B cell (primary cell): ENCODE measurements at regions not wholly inside any gene's neighbourhood (a gene's known extent, or its start where the extent isn't known, plus 50 kb on each side); places are given as distances from the start of the nearest gene placed in this dataset.

ENCODE experiments used
- ATAC-seq: fragments of 200-7000 bp; cut with Tn5 transposase; one replicate; pipeline ENCODE4 v1.10.0; 2021; ENCODE audit warnings: low read depth, mild to moderate bottlenecking, moderate number of reproducible peaks, moderate library complexity
- CTCF ChIA-PET: fragments of 350-600 bp; sonication (Branson Sonifier 250); formaldehyde crosslinking; loops from one replicate; lab custom pipeline; 2021; ENCODE audit warnings: antibody characterized with exemption, inconsistent platforms; lab: Charles Lee
- POLR2A ChIA-PET: fragments of 350-600 bp; sonication (Branson Sonifier 250); formaldehyde crosslinking; loops from one replicate; lab custom pipeline; 2021; ENCODE audit warnings: antibody characterized with exemption; lab: Charles Lee
- DNase-seq: peaks from one replicate; pipeline ENCODE4 v3.0.0; 2013
- H2AFZ ChIP-seq: 2 replicates; pipeline ENCODE4 v1.6.1; 2012; ENCODE audit warnings: mild to moderate bottlenecking, low read depth, low read length; ENCODE audit not compliant: insufficient read depth, poor library complexity, severe bottlenecking
- H3K27ac ChIP-seq, 2 donors: 1 replicate in 1 of 2; 2 replicates in 1 of 2; pipeline ENCODE4 v1.5.1; 2012 to 2013; ENCODE audit warnings: low read length in 2 of 2, mild to moderate bottlenecking in 2 of 2, moderate library complexity in 1 of 2
- H3K27me3 ChIP-seq, 4 experiments: fragments of 200-600 bp in 1 of 4; sonication (generic) in 1 of 4; replicated peaks in 1 of 4; 1 replicate in 2 of 4; 2 replicates in 2 of 4; pipeline versions ENCODE4 v1.6.1 to v1.7.0; 2013 to 2016; ENCODE audit warnings: low read length in 3 of 4, mild to moderate bottlenecking in 2 of 4, mixed read lengths in 1 of 4, moderate library complexity in 1 of 4; ENCODE audit not compliant: insufficient read depth in 4 of 4, control insufficient read depth in 3 of 4; ENCODE audit errors: control extremely low read depth in 1 of 4
- H3K36me3 ChIP-seq, 2 experiments: replicated peaks in 1 of 2; 1 replicate in 1 of 2; 2 replicates in 1 of 2; pipeline versions ENCODE4 v1.6.1 to v1.7.1; 2013; ENCODE audit warnings: low read length in 1 of 2; ENCODE audit not compliant: insufficient read depth in 2 of 2, control insufficient read depth in 1 of 2; ENCODE audit errors: control extremely low read depth in 1 of 2, extremely low read depth in 1 of 2
- H3K4me1 ChIP-seq, 2 donors: fragments of 200-600 bp in 1 of 2; sonication (generic) in 1 of 2; 1 replicate in 1 of 2; 2 replicates in 1 of 2; pipeline versions ENCODE4 v1.5.1 to v1.6.1; 2013 to 2017; ENCODE audit warnings: low read length in 2 of 2; ENCODE audit not compliant: control insufficient read depth in 2 of 2, insufficient read depth in 2 of 2
- H3K4me2 ChIP-seq: replicated peaks from 2 replicates; pipeline ENCODE3; 2012; ENCODE audit warnings: mild to moderate bottlenecking, low read depth, low read length; ENCODE audit not compliant: poor library complexity, severe bottlenecking
- H3K4me3 ChIP-seq, 5 experiments: fragments of 200-600 bp in 1 of 5; sonication (generic) in 1 of 5; 1 replicate in 3 of 5; 2 replicates in 2 of 5; pipeline versions ENCODE4 v1.5.1 to v1.7.0; 2011 to 2016; ENCODE audit warnings: low read length in 4 of 5, mild to moderate bottlenecking in 4 of 5, low read depth in 2 of 5, control low read depth in 1 of 5, moderate library complexity in 1 of 5; ENCODE audit not compliant: insufficient read depth in 1 of 5; ENCODE audit errors: control extremely low read depth in 1 of 5, extremely low read depth in 1 of 5
- H3K79me2 ChIP-seq: fragments of 200-600 bp; sonication (generic); one replicate; pipeline ENCODE4 v1.6.0; 2016; ENCODE audit warnings: low read length; ENCODE audit not compliant: control insufficient read depth, insufficient read depth
- H3K9ac ChIP-seq: fragments of 200-600 bp; sonication (generic); 2 replicates; pipeline ENCODE4 v1.6.1; 2017; ENCODE audit warnings: mild to moderate bottlenecking, low read length, moderate library complexity
- H3K9me3 ChIP-seq, 3 donors: one replicate each; pipeline versions ENCODE4 v1.6.1 to v1.7.1; 2013; ENCODE audit warnings: low read length in 2 of 3; ENCODE audit not compliant: control insufficient read depth in 2 of 3, insufficient read depth in 1 of 3; ENCODE audit errors: control extremely low read depth in 1 of 3
- H4K20me1 ChIP-seq: 2 replicates; pipeline ENCODE4 v1.6.0; 2012; ENCODE audit warnings: mild to moderate bottlenecking, low read length; ENCODE audit not compliant: insufficient read depth, control insufficient read depth, poor library complexity, severe bottlenecking
- H3K27ac Mint-ChIP-seq: one replicate; pipeline ENCODE4 v1.8.0; 2021; ENCODE audit warnings: mixed read lengths
- H3K27me3 Mint-ChIP-seq: one replicate; pipeline ENCODE4 v1.8.0; 2021; ENCODE audit warnings: mixed read lengths
- H3K4me1 Mint-ChIP-seq: one replicate; pipeline ENCODE4 v1.8.0; 2021; ENCODE audit warnings: mixed read lengths
- H3K4me3 Mint-ChIP-seq: one replicate; pipeline ENCODE4 v1.8.0; 2021; ENCODE audit warnings: mixed read lengths
- H3K9me3 Mint-ChIP-seq: one replicate; pipeline ENCODE4 v1.8.0; 2022; ENCODE audit warnings: mixed read lengths; ENCODE audit not compliant: insufficient read depth
- CTCF ChIP-seq: fragments of 200-600 bp; IDR thresholded peaks from one replicate; pipeline ENCODE4 v1.8.0; 2022; ENCODE audit warnings: antibody characterized with exemption, mild to moderate bottlenecking
- EZH2 ChIP-seq: IDR thresholded peaks from 2 replicates; pipeline ENCODE4 v1.6.1; 2012; ENCODE audit warnings: borderline replicate concordance, low read depth, mild to moderate bottlenecking, moderate library complexity, low read length; ENCODE audit not compliant: insufficient read depth, poor library complexity, severe bottlenecking
- WGBS: methylation state at CpG from one replicate; pipeline ENCODE4 v1.1.5; 2013; ENCODE audit warnings: missing lambda C conversion rate; ENCODE audit not compliant: insufficient coverage; 5-methylcytosine and 5-hydroxymethylcytosine counted together
- intact Hi-C: fragments of 100-400 bp; cut with micrococcal nuclease; formaldehyde crosslinking; loops from one replicate; pipeline ENCODE4 v1.10.0; 2022

- no peak overlapping the region for H3K27ac Mint-ChIP-seq
Measured at GRCh38 chr14:40398981-40399380, 966.7 kb upstream of the FBXO33 start.

DNA sequence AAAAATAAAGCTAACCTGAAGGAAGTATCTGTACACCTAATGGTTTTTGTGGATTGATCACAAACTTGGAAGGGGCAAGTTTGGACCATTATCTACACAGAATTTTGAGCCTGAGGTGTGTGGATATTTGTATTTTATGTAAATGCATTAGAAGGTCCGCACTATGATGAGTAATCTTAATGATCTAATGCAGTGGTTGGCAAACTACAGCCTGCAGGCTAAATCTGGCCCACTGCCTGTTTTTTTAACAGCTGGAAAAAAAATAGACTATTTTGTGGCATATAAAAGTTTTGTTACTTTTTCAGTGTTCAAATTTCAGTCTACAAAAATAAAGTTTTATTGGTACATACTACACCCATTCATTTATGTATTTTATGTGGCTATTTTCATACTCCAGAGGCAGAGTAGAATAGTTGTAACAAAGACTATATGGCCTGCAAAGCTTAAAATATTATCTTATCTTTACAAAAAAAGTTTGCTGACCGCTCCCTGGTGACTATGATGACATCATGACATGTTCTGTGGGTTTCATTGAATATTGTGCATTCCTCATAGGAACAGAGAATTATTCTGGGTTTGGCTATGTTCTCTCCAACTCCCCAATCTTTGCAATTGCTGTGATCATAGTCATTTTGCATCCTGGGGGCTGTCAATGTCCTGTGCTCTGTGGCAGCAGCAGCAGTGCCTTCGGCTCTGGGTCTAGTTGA, 962.6 kb upstream of the FBXO33 start:
- Mint-ChIP-seq H3K27ac (no peak overlapping the region), H3K9me3 (no peaks in the 10 kb centered on the region), H3K4me3 (no peak overlapping the region), H3K4me1 (no peaks in the 10 kb centered on the region), H3K27me3 (no peaks in the 10 kb centered on the region)
- H3K4me2 ChIP-seq = no peak overlapping the region
- H3K9me3 ChIP-seq = no peaks in the 10 kb centered on the region
- DNase-seq (no peak), ATAC-seq (no peak)
- H2AFZ ChIP-seq = no peak overlapping the region
- H3K4me3 ChIP-seq = no peak overlapping the region
- no peak overlapping the region for H3K27ac ChIP-seq
- no peaks in the 10 kb centered on the region for H3K79me2 ChIP-seq
- intact Hi-C loops = no loop called here
- H3K36me3 ChIP-seq = no peaks in the 10 kb centered on the region
- ChIA-PET POLR2A (no interaction called here), CTCF (no interaction called here)
- WGBS = 83% methylated on average over 2 of the region's 3 CpGs
- H4K20me1 ChIP-seq = no peaks in the 10 kb centered on the region
- H3K4me1 ChIP-seq = no peaks in the 10 kb centered on the region
- TF ChIP-seq CTCF (no peak), EZH2 (no peak)
- no peak overlapping the region for H3K9ac ChIP-seq
- no peaks in the 10 kb centered on the region for H3K27me3 ChIP-seq

More at GRCh38 chr14:40398981-40399380, 966.7 kb upstream of the FBXO33 start:
- ChIA-PET CTCF (no interaction called here), POLR2A (no interaction called here)
- DNase-seq = no peak
- Histone ChIP-seq H3K79me2 (no peaks in the 10 kb centered on the region), H3K4me3 (no peak overlapping the region), H3K4me1 (no peaks in the 10 kb centered on the region), H3K27me3 (no peaks in the 10 kb centered on the region), H3K4me2 (no peak overlapping the region), H3K36me3 (no peaks in the 10 kb centered on the region), H4K20me1 (no peaks in the 10 kb centered on the region), H3K27ac (no peak overlapping the region), H3K9ac (no peak overlapping the region), H2AFZ (no peak overlapping the region), H3K9me3 (no peaks in the 10 kb centered on the region)
- TF ChIP-seq CTCF (no peak), EZH2 (no peak)
- Mint-ChIP-seq H3K27me3 (no peaks in the 10 kb centered on the region), H3K9me3 (no peaks in the 10 kb centered on the region), H3K4me1 (no peaks in the 10 kb centered on the region), H3K4me3 (no peak overlapping the region)
- WGBS = no CpG with 5 or more reads among the region's 2 CpGs
- ATAC-seq = no peak
- intact Hi-C loops = no loop called here
